ENCODE measurements at regions not wholly inside any gene's neighbourhood (a gene's known extent, or its start where the extent isn't known, plus 50 kb on each side); places are given as distances from the start of the nearest gene placed in this dataset.
"Not testable (repeated sequence)": the region's sequence is repeated elsewhere in the genome, so short reads cannot be mapped to it uniquely, and the experiment has no call there.

DNA sequence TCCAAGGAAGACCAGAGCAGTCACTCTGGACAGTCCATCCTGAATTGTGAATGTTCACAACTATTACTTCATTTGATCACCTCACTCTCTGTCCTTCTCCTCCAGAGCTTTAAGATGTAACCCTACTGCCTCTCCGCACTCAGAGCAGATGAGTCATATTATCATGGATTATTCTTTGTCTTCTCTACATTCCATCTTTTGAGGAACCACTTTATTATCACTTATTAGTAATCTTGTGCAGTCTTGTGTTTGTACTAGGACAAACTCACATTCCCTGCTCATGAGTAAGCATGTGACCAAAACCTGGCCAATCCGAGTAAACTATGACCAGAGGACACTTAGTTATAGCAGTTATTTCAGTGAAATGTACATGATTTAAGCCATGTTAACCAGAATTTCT lies 401.5 kb upstream of the ADGRB3 start:
- TF ChIP-seq, protein P1, sequence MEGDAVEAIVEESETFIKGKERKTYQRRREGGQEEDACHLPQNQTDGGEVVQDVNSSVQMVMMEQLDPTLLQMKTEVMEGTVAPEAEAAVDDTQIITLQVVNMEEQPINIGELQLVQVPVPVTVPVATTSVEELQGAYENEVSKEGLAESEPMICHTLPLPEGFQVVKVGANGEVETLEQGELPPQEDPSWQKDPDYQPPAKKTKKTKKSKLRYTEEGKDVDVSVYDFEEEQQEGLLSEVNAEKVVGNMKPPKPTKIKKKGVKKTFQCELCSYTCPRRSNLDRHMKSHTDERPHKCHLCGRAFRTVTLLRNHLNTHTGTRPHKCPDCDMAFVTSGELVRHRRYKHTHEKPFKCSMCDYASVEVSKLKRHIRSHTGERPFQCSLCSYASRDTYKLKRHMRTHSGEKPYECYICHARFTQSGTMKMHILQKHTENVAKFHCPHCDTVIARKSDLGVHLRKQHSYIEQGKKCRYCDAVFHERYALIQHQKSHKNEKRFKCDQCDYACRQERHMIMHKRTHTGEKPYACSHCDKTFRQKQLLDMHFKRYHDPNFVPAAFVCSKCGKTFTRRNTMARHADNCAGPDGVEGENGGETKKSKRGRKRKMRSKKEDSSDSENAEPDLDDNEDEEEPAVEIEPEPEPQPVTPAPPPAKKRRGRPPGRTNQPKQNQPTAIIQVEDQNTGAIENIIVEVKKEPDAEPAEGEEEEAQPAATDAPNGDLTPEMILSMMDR (IDR thresholded peaks at IDR 0.05) = no peak
- no peak overlapping the region for H3K27ac Mint-ChIP-seq
- no peak for DNase-seq
- H3K27me3 Mint-ChIP-seq (ENCODE audit: low read depth, poor library complexity) = peaks cover 8% of the 10 kb centered on the region
- no peaks in the 10 kb centered on the region for H3K36me3 Mint-ChIP-seq (ENCODE audit: low read depth)
- no peaks in the 10 kb centered on the region for H3K9me3 Mint-ChIP-seq
- no peak overlapping the region for H3K4me3 Mint-ChIP-seq
- H3K4me1 Mint-ChIP-seq = peaks cover 6% of the 10 kb centered on the region

DNA sequence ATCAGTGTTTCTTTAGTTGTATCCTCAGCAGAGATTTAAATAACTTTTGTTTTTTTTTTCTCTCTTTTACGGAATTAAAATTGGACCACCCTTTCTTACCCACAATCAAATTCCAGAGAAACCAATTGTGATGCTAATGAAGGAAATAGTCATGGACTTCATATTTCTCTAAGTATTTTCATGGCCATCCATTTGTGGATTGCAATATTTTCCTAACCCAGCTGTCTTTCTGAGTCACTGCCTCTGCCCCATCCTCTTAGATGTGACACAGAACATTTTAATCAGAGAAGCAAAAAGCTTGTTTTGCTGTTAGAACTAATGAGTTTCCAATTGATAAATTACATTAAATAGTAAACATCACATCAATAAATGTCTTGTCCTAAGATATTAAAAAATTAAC lies 405.5 kb upstream of the ADGRB3 start:
- H3K9me3 Mint-ChIP-seq = no peaks in the 10 kb centered on the region
- DNase-seq = no peak
- H3K36me3 Mint-ChIP-seq (ENCODE audit: low read depth) = no peaks in the 10 kb centered on the region
- peaks cover 5% of the 10 kb centered on the region for H3K27me3 Mint-ChIP-seq (ENCODE audit: low read depth, poor library complexity)
- no peaks in the 10 kb centered on the region for H3K4me1 Mint-ChIP-seq
- no peak overlapping the region for H3K27ac Mint-ChIP-seq
- no peak overlapping the region for H3K4me3 Mint-ChIP-seq
- TF ChIP-seq, protein P1 (IDR thresholded peaks at IDR 0.05) = no peak

DNA sequence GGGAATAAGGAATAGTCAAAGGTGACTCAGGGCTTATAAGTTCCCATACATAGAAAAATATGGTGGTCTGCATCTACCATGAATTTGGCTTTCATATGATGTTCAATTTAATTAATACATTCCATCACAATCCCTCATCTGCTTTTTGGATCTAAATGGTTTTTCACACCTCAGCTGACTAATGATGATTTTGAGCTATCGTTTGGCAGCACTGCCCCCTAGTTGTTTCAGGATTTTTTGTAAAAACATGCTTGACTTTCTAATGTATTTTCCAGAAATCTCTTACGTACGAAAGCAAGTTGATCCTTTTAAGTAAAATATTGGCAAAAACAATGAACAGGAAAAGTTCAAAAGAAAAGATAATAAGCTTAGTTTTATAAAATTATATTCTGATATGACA lies 408.6 kb upstream of the ADGRB3 start:
- H3K27ac Mint-ChIP-seq = no peak overlapping the region
- no peaks in the 10 kb centered on the region for H3K9me3 Mint-ChIP-seq
- no peaks in the 10 kb centered on the region for H3K4me1 Mint-ChIP-seq
- DNase-seq = no peak
- no peaks in the 10 kb centered on the region for H3K36me3 Mint-ChIP-seq (ENCODE audit: low read depth)
- H3K4me3 Mint-ChIP-seq = no peak overlapping the region
- H3K27me3 Mint-ChIP-seq (ENCODE audit: low read depth, poor library complexity) = peaks cover 5% of the 10 kb centered on the region
- TF ChIP-seq, protein P1 (IDR thresholded peaks at IDR 0.05) = peak; percentile 48

DNA sequence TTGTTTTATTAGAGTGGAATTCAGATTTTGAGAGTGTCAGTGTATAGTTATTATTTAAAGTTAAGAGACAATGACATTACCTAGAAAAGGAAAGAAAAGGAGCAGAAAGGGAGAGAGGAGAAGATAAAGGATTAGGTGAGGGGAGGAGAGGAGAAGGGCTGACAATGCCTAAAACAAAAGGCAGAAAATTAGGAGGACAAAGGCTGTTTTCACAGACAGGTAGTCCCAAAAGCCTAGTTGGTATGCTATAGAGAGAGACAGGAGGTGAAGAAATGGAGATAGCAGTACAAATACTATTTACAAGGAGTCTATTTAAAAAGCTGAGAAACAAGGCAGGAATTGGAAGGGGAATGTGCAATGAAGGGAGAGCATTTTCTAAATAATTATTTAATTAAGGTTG lies 409.4 kb upstream of the ADGRB3 start:
- H3K4me3 Mint-ChIP-seq = no peak overlapping the region
- no peaks in the 10 kb centered on the region for H3K4me1 Mint-ChIP-seq
- no peaks in the 10 kb centered on the region for H3K36me3 Mint-ChIP-seq (ENCODE audit: low read depth)
- no peak for DNase-seq
- H3K9me3 Mint-ChIP-seq = no peaks in the 10 kb centered on the region
- H3K27me3 Mint-ChIP-seq (ENCODE audit: low read depth, poor library complexity) = peaks cover 5% of the 10 kb centered on the region
- no peak overlapping the region for H3K27ac Mint-ChIP-seq
- TF ChIP-seq, protein P1 (IDR thresholded peaks at IDR 0.05) = no peak

DNA sequence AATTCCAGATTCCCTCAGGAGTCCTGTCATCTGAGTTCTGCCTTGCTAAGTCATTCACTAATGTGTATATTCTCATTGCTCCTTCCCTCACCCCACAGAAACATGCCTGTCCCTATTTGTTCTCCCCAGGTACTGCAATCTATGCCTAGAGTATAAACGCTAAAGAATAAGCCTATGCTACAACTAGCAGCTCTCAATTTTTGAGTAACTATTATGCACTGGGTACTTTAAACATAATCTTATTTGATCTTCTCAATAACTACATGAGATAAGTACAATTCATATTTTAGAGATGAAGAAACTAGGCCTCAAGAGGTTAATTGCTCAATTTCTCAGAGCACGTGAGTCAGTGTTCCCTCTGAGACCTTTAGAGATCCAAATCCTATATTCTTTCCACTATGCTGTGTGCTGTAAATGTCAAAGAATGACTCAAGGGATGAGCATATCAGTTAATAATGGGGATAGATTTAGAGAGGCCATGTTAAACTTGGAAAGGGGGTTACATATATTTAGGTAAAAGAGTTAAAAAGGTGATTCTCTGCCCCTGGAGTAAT lies 423.8 kb upstream of the ADGRB3 start:
- no peaks in the 10 kb centered on the region for H3K4me1 Mint-ChIP-seq
- no peak for DNase-seq
- TF ChIP-seq, protein P1 (IDR thresholded peaks at IDR 0.05) = no peak
- no peak overlapping the region for H3K27ac Mint-ChIP-seq
- H3K27me3 Mint-ChIP-seq (ENCODE audit: low read depth, poor library complexity) = peaks cover 4% of the 10 kb centered on the region
- H3K9me3 Mint-ChIP-seq = peaks cover 43% of the 10 kb centered on the region
- H3K4me3 Mint-ChIP-seq = no peak overlapping the region
- no peaks in the 10 kb centered on the region for H3K36me3 Mint-ChIP-seq (ENCODE audit: low read depth)

DNA sequence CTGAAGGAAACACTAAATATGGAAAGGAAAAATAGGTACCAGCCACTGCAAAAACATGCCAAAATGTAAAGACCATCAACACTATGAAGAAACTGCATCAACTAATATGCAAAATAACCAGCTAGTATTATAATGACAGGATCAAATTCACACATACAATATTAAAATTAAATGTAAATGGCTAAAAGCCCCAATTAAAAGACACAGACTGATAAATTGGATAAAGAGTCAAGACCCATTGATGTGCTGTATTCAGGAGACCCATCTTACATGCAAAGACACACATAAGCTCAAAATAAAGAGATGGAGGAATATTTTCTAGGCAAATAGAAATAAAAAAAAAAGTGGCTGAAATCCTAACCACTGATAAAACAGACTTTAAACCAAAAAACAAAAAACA lies 427.5 kb upstream of the ADGRB3 start:
- not testable (repeated sequence) for H3K27ac Mint-ChIP-seq; H3K4me3 Mint-ChIP-seq; H3K27me3 Mint-ChIP-seq (ENCODE audit: low read depth, poor library complexity); H3K36me3 Mint-ChIP-seq (ENCODE audit: low read depth); DNase-seq; H3K4me1 Mint-ChIP-seq
- H3K9me3 Mint-ChIP-seq = peaks cover 22% of the 10 kb centered on the region
